Cardiac muscle cell (in vitro differentiated cells and primary cell): ENCODE measurements at regions not wholly inside any gene's neighbourhood (a gene's known extent, or its start where the extent isn't known, plus 50 kb on each side); places are given as distances from the start of the nearest gene placed in this dataset.

ENCODE experiments used
- DNase-seq, 2 donors: peaks; one replicate each; pipeline versions ENCODE4 v3.0.0 to v3.0.0-alpha.2; 2010 to 2017; ENCODE audit warnings: low read depth in 1 of 2, low spot score in 1 of 2
- H3K27ac ChIP-seq: fragments of 200-600 bp; sonication (generic); 2 replicates; pipeline ENCODE4 v1.5.1; 2016
- H3K27me3 ChIP-seq: fragments of 200-600 bp; sonication (generic); 2 replicates; pipeline ENCODE4 v1.6.0; 2016; ENCODE audit warnings: control low read depth
- H3K36me3 ChIP-seq: fragments of 200-600 bp; sonication (generic); 2 replicates; pipeline ENCODE4 v1.5.1; 2016; ENCODE audit warnings: control low read depth
- H3K4me1 ChIP-seq: fragments of 200-600 bp; sonication (generic); 2 replicates; pipeline ENCODE4 v1.8.1; 2017; ENCODE audit warnings: low read depth, mild to moderate bottlenecking, mixed run types
- H3K4me3 ChIP-seq: fragments of 200-600 bp; sonication (generic); 2 replicates; pipeline ENCODE4 v1.5.1; 2016; ENCODE audit warnings: mild to moderate bottlenecking
- H3K9me3 ChIP-seq: fragments of 200-600 bp; sonication (generic); 2 replicates; pipeline ENCODE4 v1.5.1; 2017; ENCODE audit warnings: low read depth, mild to moderate bottlenecking, control low read depth
- TF ChIP-seq, protein P1 (sequence below): IDR thresholded peaks from 2 replicates; pipeline ENCODE4 v1.5.1; 2012; ENCODE audit warnings: low read depth, mild to moderate bottlenecking, low read length

DNA sequence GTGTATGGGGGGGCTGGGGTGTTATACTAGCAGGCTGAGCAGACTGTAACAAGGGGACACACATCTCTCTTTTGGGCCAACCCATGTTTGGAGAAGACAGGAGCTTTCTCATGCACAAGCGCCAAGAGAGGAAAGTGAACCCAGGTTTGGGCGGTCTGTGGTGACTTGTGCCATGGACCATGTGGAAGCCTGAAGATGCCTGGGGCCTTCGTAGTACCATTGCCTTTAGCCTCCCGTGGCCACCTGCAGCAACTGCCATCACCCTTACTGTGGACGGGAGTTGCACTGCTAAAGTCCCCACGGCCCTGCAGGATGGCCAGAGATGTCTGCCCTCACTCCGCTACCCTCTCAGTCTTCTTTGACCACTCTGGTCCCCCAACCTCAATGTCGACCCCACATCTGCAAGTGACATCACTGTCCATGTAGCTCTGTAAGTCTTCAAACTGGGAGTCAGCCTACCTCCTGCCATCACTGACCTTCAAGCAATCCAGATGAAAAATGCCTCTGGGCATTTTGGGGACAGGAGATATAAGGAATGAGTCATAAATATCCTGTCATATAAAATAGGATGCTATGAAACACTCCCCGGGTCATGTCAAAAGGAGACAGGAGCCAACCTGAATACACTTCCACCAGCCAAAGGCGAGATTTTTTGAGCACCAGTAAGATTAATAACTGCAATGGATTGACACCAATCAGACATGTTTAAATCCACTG, 74.7 kb upstream of the C15orf39 start:
- Histone ChIP-seq H3K9me3 (no peaks in the 10 kb centered on the region), H3K27me3 (no peaks in the 10 kb centered on the region), H3K27ac (no peak overlapping the region), H3K4me3 (no peak overlapping the region), H3K36me3 (no peaks in the 10 kb centered on the region), H3K4me1 (no peaks in the 10 kb centered on the region)
- DNase-seq: no peak
- TF ChIP-seq, protein P1, sequence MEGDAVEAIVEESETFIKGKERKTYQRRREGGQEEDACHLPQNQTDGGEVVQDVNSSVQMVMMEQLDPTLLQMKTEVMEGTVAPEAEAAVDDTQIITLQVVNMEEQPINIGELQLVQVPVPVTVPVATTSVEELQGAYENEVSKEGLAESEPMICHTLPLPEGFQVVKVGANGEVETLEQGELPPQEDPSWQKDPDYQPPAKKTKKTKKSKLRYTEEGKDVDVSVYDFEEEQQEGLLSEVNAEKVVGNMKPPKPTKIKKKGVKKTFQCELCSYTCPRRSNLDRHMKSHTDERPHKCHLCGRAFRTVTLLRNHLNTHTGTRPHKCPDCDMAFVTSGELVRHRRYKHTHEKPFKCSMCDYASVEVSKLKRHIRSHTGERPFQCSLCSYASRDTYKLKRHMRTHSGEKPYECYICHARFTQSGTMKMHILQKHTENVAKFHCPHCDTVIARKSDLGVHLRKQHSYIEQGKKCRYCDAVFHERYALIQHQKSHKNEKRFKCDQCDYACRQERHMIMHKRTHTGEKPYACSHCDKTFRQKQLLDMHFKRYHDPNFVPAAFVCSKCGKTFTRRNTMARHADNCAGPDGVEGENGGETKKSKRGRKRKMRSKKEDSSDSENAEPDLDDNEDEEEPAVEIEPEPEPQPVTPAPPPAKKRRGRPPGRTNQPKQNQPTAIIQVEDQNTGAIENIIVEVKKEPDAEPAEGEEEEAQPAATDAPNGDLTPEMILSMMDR: no peak

DNA sequence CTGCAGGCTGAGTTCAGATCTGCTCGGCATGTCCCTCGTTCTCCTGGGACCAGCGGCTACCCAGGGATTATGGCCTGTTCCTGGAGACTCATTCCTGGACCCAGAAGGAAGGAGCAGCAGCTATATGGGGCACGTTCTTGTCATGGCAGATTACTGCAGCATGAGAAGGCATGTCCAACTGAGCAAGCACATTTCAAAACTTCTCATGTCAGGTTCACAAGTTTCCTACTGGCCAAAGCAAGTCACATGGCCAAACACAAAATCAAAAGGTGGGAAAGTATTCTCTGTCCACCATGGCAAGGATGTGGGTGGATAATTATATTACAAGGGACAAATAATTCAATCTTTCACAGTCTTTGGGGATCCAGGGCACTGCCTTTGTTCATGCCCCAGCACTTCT, 71.9 kb upstream of the C15orf39 start:
- Histone ChIP-seq H3K4me1 (no peaks in the 10 kb centered on the region), H3K4me3 (no peak overlapping the region), H3K9me3 (no peaks in the 10 kb centered on the region), H3K27me3 (no peaks in the 10 kb centered on the region), H3K27ac (no peak overlapping the region), H3K36me3 (no peaks in the 10 kb centered on the region)
- DNase-seq: no peak
- TF ChIP-seq, protein P1: no peak

DNA sequence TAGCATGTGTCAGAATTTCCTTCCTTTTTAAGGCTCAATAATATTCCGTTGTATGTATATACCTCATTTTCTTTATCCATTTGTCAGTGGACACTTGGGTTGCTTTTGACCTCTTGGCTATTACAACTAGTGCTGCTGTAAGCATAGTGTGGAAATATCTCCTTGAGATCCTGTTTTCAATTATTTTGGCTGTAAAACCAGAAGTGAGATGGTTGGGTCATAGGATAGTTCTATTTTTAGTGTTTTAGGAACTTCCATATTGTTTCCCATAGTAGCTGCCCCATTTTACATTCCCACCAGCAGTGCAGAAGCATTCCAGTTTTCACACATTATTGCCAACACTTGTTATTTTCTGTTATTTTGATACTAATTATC, 70.4 kb upstream of the C15orf39 start:
- no peak for DNase-seq
- no peak overlapping the region for H3K27ac ChIP-seq
- H3K9me3 ChIP-seq: no peaks in the 10 kb centered on the region
- H3K4me3 ChIP-seq: no peak overlapping the region
- H3K4me1 ChIP-seq: no peaks in the 10 kb centered on the region
- H3K27me3 ChIP-seq: no peaks in the 10 kb centered on the region
- H3K36me3 ChIP-seq: no peaks in the 10 kb centered on the region
- TF ChIP-seq, protein P1: no peak

DNA sequence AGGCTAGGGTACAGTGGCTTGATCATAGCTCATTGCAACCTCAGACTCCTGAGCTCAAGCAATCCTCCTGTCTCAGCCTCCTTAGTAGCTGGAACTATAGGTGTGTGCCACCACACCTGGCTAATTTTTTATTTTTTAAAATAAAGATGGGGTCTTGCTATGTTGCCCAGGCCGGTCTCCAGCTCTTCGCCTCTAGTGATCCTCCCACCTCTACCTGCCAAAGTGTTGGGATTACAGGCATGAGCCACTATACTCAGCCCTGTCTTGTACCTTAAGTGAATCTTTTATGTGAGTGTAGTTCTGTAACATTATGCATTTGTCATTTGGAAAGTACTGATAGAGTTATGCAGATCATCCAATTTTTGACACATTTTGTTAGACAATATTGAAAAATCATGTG, 66.9 kb upstream of the C15orf39 start:
- no peak for DNase-seq
- no peaks in the 10 kb centered on the region for H3K4me1 ChIP-seq
- H3K27me3 ChIP-seq: no peaks in the 10 kb centered on the region
- no peaks in the 10 kb centered on the region for H3K9me3 ChIP-seq
- no peak overlapping the region for H3K4me3 ChIP-seq
- no peaks in the 10 kb centered on the region for H3K36me3 ChIP-seq
- no peak overlapping the region for H3K27ac ChIP-seq
- TF ChIP-seq, protein P1: no peak

GRCh38 chr15:75136118-75136517, 65.6 kb upstream of the C15orf39 start:
- DNase-seq: no peak
- H3K27me3 ChIP-seq: no peaks in the 10 kb centered on the region
- H3K27ac ChIP-seq: no peak overlapping the region
- H3K4me3 ChIP-seq: no peak overlapping the region
- TF ChIP-seq, protein P1: no peak
- H3K36me3 ChIP-seq: no peaks in the 10 kb centered on the region
- peaks cover 5% of the 10 kb centered on the region for H3K4me1 ChIP-seq
- H3K9me3 ChIP-seq: no peaks in the 10 kb centered on the region
